Non-pigmented ciliary epithelial cell (primary cell): ENCODE measurements at regions not wholly inside any gene's neighbourhood (a gene's known extent, or its start where the extent isn't known, plus 50 kb on each side); places are given as distances from the start of the nearest gene placed in this dataset.
A peak's percentile ranks its signal among the peaks of the same experiment; 100 is the strongest.
"Not testable (repeated sequence)": the region's sequence is repeated elsewhere in the genome, so short reads cannot be mapped to it uniquely, and the experiment has no call there.

Experiments used
- DNase-seq: peaks from one replicate; pipeline ENCODE4 v3.0.0-alpha.2; 2010; ENCODE audit warnings: low read depth

GRCh38 chr12:63406781-63407180, 255.8 kb upstream of the AVPR1A start:
- DNase-seq: no peak

DNA sequence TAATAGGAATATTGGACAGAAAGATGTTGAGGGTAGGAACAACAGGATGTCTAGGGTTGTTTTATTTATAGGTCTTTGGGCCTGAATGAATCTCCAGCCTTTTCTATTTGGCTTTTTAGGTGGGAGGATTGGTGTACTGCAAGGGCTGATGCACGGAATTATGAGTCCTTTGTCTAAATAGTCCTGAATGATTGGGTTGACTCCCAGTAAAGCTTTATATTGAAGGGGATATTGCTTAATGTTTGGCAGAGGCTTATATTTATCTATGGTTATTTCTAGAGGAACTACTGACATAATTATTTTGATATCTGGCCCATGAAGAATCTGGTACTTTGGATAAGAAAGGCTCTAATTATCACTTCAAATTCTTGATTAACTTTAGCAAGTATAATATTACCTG, 253.6 kb upstream of the AVPR1A start:
- no peak for DNase-seq

- DNase-seq: no peak
Measured at GRCh38 chr12:63403256-63403655, 252.3 kb upstream of the AVPR1A start.

DNA sequence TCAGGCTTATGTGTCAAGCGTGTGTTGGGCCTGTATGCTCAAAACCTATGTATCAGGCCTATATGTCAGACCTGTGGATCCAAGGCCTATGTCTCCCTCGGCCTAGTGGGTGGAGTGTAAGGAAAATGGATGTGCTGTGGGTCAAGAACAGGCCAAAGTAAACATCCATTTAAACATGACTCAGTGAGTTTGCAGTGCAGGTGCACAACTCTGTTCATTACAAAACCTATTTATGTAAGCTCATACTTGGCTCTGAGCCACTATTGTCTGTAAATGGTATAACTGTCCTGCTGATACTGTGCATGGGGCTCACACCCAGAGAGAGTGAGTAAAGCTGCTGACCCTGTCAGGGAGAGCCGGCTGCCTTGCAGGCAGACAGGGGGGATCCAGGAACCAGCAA, 249.7 kb upstream of the AVPR1A start:
- DNase-seq: peak; percentile 56

DNA sequence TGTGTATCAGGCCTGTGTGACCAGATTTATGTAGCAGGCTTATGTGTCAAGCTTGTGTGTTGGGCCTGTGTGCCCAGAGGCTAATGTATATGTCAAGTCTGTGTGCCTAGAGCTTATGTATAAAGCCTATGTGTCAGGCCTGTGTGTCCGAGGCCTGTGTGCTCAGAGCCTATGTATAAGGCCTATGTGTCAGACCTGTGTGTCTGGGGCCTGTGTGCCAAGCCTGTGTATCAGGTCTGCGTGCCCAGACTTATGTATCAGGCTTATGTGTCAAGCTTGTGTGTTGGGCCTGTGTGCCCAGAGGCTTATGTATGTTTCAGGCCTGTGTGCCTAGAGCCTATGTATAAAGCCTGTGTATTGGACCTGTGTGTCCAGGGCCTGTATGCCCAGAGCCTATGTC, 249.3 kb upstream of the AVPR1A start:
- DNase-seq: no peak

DNA sequence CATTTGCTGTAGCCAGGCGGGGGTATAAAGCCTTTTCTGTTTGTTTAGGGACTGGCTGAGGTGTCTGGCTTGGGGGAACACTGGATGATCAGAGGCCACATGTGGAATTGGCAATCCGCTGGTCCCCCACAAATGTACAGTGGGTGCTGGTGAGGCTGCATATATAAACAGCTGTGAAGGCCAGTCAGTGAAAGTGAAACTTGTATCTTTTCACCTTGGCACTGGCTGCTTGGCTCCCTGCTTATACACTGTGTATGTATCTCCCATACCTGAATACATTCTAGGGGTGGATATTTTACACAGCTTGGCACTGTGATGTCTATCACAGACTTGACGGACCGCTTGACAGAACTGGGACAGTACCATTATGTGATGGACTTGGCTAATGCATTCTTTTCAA, 246.8 kb upstream of the AVPR1A start:
- no peak for DNase-seq

DNA sequence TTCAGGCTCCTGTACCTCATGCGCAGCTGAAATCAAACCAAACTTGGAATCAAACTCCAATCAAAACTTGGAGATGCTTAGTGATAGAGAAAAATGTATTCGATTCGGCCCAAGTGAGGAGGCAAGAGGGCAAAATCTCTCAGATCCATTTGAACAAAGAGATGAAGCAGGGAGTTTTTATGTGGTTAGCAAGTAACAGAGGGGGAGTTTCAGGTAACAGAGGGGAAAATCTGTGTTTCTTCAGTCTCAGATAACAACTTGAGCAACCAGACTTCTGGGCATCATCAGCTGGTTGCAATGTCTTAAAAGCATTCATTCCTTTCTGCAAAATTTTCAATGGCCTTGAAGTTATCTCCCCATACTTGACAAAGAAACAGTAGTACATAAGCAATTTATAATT, 245.1 kb upstream of the AVPR1A start:
- DNase-seq: no peak

DNA sequence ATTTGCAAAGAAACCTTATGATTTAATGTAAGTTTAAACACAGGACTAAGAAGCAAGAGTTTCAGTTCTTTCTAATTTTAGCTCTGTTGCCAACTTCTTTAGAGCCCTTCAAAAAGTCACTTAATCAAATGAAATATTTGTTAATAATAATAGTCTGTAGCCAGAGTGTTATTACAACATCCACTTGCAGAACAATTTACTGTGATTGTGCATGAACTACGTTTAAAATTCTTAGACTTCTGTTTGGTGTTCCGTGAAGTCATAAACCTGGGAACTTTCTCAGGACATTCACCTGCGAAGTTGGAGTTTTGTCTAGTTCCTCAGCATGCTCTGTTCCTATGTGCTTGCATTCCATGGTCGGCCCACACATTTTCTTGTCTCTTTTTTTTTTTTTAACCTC, 244.0 kb upstream of the AVPR1A start:
- DNase-seq: no peak

DNA sequence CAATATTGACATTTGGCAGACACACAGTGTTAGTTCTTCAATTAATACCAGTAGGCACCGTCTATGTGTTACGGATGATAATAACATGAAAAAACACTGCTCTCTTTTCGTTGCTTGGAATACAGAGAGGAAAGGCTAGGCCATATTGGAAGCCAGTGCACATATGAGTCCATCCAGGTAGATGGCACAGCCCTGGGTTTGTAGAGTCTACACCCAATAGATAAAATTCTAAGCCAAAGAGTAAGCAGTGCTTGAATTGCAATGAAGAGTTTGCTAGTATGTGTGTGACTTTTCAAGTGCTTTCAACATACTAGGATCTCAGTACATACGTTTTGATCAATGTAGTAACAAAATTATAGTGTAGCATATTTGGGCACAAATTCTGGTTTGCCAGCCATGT, 243.3 kb upstream of the AVPR1A start:
- no peak for DNase-seq

DNA sequence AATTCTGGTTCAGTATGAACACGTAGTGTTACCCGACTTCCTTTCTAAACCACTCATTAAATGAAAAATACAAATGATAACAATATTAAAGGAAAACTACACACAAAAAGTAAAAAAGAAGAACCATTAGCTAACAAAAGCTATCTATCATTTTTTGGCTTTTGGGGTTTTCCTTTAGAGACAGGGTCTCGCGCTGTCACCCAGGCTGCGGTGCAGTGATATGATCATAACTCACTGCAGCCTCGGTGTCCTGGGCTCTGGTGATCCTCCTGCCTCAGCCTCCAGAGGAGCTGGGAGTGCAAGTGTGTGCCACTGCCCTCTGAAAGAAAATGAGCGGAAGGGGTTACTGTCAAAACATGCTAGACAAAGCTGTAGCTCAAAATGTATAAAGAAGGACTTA, 238.2 kb upstream of the AVPR1A start:
- DNase-seq: no peak

DNA sequence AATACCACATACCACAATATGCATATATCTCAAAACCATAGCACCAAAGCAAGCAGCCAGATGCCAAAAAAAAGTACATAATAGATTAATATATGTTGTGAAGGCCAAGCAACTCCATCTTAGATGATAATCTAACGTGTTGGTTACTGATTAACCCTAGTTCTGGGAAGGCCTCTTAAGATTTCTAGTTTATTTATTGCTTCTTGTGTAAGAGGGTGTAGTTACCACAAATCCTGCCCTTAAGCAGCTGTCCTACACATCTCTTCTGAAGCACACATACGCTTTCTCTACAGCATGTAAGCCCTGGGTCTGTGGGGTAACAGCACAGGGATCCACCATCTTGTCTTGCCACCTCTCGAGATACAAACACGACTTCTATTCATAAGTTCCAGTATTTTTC, 236.8 kb upstream of the AVPR1A start:
- no peak for DNase-seq

DNA sequence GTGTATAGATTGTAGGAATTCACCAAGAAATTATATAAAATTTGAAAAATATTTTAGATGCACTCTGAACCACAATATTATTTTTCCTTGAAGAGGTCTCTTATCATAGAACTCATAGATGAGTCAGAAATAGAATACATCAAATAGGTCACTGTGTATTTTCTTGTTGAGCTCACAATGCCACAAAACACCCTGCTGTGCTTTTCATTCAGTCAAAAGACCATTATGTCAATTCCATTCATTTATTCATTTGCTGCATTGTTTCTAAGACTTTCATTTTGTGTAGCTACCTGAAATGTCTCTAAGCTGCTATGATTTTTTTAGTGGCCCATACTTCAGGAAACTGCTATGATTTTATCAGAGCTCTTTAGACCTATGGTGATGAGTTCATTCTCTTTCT, 231.9 kb upstream of the AVPR1A start:
- DNase-seq: no peak

- peak; percentile 17 for DNase-seq
Measured at GRCh38 chr12:63362791-63363190, 211.8 kb upstream of the AVPR1A start.

- DNase-seq: no peak
Measured at GRCh38 chr12:63362166-63362565, 211.2 kb upstream of the AVPR1A start.

GRCh38 chr12:63354969-63355368, 204.0 kb upstream of the AVPR1A start:
- no peak for DNase-seq

DNA sequence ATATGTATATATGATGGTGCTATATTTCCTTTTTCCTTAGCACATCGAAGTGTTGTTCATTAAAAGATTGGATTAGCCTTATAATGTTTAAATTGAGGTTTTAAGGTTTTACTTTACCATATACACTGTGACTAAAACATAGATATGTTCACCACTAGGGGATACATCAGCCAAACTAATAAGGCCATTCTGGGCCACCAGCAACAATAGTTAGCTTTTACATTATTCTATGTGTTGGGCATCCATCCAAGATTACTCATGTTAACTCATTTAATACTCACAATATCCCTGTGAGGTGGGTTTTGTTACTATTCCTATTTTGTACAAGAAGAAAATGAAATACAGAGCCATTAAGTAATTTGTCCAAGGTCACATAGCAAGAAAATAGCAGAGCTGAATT, 202.6 kb upstream of the AVPR1A start:
- no peak for DNase-seq

DNA sequence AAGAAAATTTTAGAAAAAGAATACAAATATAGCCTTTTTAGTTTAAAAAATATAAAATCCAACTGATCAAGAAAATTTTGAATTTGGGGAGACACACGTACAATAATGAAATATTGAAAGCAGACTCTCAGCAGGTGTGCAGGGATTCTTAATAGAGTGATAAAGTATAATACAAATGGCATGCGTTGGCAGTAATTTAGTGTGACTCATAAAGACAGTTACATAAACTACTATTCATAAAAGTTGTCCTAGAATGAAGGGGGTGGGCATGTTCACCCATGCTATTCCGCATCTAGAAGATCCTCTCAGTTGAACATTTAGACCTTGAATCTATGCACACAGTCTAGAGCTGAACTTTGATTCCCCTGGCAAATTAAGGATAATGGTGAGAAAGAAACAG, 200.4 kb upstream of the AVPR1A start:
- no peak for DNase-seq

GRCh38 chr12:63348556-63348955, 197.6 kb upstream of the AVPR1A start:
- DNase-seq: no peak

GRCh38 chr12:63337158-63337557, 186.2 kb upstream of the AVPR1A start:
- not testable (repeated sequence) for DNase-seq

GRCh38 chr12:63326260-63326659, 175.3 kb upstream of the AVPR1A start:
- no peak for DNase-seq

GRCh38 chr12:63325757-63326156, 174.8 kb upstream of the AVPR1A start:
- no peak for DNase-seq

DNA sequence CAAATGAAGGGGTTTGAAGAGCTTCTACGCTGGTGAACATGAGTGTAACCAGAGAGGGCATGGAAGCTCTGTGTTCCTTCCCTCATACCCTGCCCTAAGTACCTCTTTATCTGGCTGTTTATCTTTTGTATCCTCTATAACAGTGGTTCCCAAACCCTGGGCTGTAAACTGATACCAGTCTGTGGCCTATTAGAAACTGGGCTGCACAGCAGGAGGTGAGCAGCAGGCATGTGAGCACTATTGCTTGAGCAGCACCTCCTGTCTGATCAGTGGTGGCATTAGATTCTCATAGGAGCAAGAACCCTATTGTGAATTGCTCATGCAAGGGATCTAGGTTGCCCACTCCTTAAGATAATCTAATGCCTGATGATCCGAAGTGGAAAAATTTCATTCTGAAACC, 172.9 kb upstream of the AVPR1A start:
- DNase-seq: no peak

- DNase-seq: no peak
Measured at GRCh38 chr12:63321373-63321772, 170.4 kb upstream of the AVPR1A start.

- no peak for DNase-seq
Measured at GRCh38 chr12:63319936-63320633, 169.1 kb upstream of the AVPR1A start.

- DNase-seq: no peak
Measured at GRCh38 chr12:63319386-63319785, 168.4 kb upstream of the AVPR1A start.
